Muscle of back (tissue), 3 donors: ENCODE measurements at regions not wholly inside any gene's neighbourhood (a gene's known extent, or its start where the extent isn't known, plus 50 kb on each side); places are given as distances from the start of the nearest gene placed in this dataset.

ENCODE experiments used
- DNase-seq, 3 donors: peaks; one replicate each; pipeline versions ENCODE4 v3.0.0 to v3.0.0-alpha.2; 2013

GRCh38 chr9:99399474-99399873 is 177.4 kb downstream of the SEC61B start:
- DNase-seq = peak in 1 of 3 donors; percentile 51

- DNase-seq = peak in 1 of 3 donors; percentile 24
These were observed 178.2 kb downstream of the SEC61B start for GRCh38 chr9:99400184-99400731.

- DNase-seq = no peak
These were observed 179.8 kb downstream of the SEC61B start for GRCh38 chr9:99401680-99402504.

GRCh38 chr9:99403371-99403770 is 181.3 kb downstream of the SEC61B start:
- no peak for DNase-seq

GRCh38 chr9:99405359-99405758 is 183.3 kb downstream of the SEC61B start:
- DNase-seq = no peak

GRCh38 chr9:99406939-99407338 is 184.9 kb downstream of the SEC61B start:
- no peak for DNase-seq

GRCh38 chr9:99411068-99411467 is 189.0 kb downstream of the SEC61B start:
- no peak for DNase-seq

- DNase-seq = no peak
These were observed 189.5 kb downstream of the SEC61B start for GRCh38 chr9:99411479-99412115.

GRCh38 chr9:99412606-99413005 is 190.5 kb downstream of the SEC61B start:
- no peak for DNase-seq

- DNase-seq = no peak
These were observed 192.2 kb downstream of the SEC61B start for GRCh38 chr9:99414321-99414720.

- DNase-seq = no peak
These were observed 193.5 kb downstream of the SEC61B start for GRCh38 chr9:99415606-99416005.

- no peak for DNase-seq
These were observed 193.9 kb downstream of the SEC61B start for GRCh38 chr9:99416007-99416406.

GRCh38 chr9:99419070-99419469 is 197.0 kb downstream of the SEC61B start:
- no peak for DNase-seq

- no peak for DNase-seq
These were observed 199.3 kb downstream of the SEC61B start for GRCh38 chr9:99421369-99421768.

GRCh38 chr9:99425124-99425523 is 203.0 kb downstream of the SEC61B start:
- DNase-seq = no peak

- DNase-seq = no peak
These were observed 204.1 kb downstream of the SEC61B start for GRCh38 chr9:99425923-99426842.

GRCh38 chr9:99427260-99427659 is 205.2 kb downstream of the SEC61B start:
- DNase-seq = no peak

GRCh38 chr9:99430301-99430700 is 208.2 kb downstream of the SEC61B start:
- no peak for DNase-seq

GRCh38 chr9:99431103-99431502 is 209.0 kb downstream of the SEC61B start:
- DNase-seq = peak in 2 of 3 donors; percentile 14 to 38

GRCh38 chr9:99432075-99432474 is 210.0 kb downstream of the SEC61B start:
- DNase-seq = no peak

GRCh38 chr9:99433095-99433494 is 211.0 kb downstream of the SEC61B start:
- no peak for DNase-seq

- peak in 1 of 3 donors; percentile 71 for DNase-seq
These were observed 211.5 kb downstream of the SEC61B start for GRCh38 chr9:99433555-99433954.
